HG02610 (cell line): ENCODE measurements at regions not wholly inside any gene's neighbourhood (a gene's known extent, or its start where the extent isn't known, plus 50 kb on each side); places are given as distances from the start of the nearest gene placed in this dataset.

Experiments used
- ATAC-seq: cut with Tn5 transposase; IDR thresholded peaks from one replicate; pipeline ENCODE4 v1.9.1; 2021; ENCODE audit warnings: mild to moderate bottlenecking, moderate library complexity; ENCODE audit not compliant: unreplicated experiment

DNA sequence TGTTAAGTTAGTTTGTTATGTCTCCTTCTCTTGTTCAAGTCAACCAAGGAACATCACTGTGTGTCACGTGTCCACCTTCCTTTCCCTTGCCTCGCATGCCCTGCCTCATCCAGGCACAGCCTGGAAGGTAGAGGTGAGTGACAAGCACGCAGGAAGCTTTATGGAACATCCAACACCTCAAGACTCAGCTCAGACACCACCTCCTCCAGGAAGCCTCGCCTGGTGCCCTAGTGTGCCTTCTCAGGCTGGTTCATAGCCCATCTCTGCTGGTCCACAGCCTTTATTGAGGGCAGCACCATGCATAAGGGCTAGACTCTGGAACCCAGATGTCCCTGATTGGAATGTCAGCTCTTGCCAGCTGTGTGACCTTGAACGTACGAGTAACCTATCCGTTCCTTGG lies 224.3 kb downstream of the ANKRD60 start:
- ATAC-seq = no peak

DNA sequence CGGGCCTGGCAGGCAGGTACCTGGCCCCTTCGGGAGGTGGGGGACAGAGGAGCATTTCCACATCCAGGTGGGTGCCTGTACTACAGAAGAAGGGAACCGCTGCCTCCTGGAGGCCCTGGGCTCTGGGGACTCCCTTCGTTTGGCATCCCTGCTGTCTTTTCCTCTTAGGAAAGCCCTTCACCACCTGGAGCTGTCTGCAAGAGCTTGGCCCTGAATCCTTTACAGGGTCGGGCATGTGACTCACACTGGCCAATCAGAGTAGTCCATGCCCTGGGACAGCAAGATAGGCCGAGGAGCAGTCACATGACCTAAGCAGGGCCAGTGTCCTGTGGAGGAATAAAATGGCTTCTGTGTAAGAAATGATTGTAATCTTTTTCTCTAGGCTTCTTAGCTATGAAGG lies 224.9 kb downstream of the ANKRD60 start:
- ATAC-seq = no peak

DNA sequence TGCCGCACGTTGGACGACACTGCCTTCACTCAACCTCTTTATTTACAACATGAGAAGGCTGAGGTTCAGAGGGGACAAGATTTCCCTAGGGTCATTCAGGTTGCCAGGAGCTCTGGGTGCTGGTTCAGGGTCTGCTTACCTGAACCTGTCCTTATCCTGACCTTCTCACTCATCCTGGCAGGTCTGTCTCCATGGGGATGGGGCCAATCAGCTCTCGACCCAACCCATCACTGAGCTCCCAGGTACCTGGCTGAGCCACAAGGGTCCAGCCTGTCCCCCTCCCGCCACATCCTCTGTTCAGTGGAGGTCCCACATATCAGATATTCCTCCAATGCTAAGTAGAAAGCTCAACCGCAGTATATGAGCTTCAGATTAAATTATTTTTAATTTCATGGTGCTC lies 225.6 kb downstream of the ANKRD60 start:
- no peak for ATAC-seq

- no peak for ATAC-seq
Measured at GRCh38 chr20:58001946-58002345, 226.5 kb downstream of the ANKRD60 start.

DNA sequence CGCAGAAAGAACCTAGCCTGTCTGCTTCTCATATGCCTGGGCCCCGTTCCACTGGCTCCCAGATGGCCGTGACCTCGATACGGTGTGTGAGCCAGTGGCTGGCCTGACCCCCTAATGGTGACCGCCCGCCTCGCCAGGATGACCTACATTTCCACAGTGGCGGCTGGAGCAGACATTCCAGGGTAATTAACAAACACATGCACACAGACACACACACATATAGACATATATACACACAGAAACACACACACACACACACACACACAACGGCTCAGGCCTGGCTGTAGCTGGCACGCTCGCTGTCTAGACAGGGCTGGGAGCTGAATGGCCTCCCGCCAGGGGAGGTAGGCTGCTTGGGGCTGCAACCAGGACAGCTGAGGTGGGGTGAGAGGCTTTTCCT lies 227.1 kb downstream of the ANKRD60 start:
- no peak for ATAC-seq

- no peak for ATAC-seq
Measured at GRCh38 chr20:58000861-58001260, 227.6 kb downstream of the ANKRD60 start.

- no peak for ATAC-seq
Measured at GRCh38 chr20:57999465-58000111, 228.9 kb downstream of the ANKRD60 start.

DNA sequence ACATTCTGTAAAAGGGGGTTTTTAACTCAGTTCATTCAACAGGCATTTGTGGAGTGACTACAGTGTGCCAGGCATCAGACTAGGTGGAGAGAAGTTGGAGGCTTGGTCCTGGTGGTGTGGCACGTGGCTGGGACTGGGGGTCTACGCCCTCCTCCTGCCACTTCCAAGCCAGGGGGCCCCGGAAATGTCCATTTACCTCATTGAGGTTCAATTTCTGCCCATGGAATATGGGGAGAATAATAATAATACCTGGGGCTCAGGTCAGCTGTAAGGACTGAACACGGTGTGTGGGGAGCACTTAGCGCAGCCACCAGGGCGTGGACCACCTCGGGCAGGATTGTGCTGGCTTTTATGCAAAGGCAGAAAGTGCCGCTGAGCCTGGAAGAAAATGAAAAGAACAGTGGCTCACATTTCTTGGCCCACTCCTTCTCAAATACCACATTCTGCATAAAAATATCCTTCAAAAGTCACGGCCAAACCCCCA lies 229.4 kb downstream of the ANKRD60 start:
- no peak for ATAC-seq

DNA sequence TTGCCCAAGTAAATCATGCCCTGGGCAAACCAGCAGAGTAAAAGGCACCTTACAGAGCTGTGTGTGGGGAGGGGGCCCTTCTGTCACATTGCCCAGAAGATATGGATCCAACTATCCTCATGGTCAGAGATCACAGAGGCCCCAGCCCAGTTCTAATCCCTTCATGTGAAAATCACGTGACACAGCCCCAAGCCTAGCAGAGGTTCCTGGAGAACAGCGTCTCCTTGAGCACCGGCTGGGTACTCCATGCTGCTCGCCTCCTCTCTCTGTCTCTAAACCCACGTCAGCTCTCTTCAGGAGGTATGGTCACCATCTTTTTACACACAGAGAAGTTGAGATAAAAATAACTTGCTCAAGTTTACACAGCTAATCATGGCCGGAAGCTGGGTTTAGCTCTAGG lies 230.2 kb downstream of the ANKRD60 start:
- no peak for ATAC-seq

DNA sequence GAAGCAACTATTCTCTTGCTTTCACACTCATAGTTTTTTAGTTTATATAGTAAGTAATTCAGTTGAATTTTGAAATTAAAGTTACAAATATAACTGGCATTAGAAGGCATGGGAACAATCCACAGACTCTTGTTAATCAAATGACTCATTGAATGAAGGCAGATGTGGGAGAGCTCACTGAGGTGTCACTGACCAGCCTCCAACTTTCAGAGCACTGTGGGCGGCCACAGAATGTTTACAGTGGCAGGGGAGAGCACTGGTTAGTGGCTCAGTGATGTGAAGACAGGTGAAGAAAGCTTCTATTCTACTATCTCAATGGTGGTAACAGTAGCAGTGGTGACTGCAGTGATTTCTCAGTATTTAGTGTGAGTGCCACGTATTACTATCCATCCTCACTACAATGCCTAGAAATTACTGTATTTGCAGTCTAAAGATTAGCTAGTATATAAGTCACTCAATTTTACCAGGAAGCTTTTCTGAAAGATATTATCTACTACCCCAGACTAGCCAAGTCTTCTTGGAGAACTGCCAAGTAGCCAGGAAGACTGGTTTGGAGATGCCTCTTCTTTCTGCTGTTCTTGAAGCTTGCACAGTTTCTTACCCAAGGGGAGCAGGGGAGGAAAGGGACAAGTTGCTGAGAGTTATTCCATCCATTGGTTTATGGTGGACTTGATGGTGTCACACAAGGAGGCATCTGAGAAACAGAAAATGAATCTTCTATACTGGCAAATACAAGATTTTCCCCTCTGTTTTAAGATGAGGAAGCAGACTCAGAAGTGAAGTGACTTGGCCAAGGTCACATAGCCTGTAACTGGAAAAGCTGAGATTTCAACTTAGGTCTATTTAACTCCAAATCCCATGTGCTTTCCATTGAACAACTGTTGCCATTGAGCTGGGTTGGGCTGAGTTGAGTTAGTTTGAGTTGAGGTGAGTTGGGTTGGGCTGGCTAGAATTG lies 231.2 kb downstream of the ANKRD60 start:
- ATAC-seq = no peak

DNA sequence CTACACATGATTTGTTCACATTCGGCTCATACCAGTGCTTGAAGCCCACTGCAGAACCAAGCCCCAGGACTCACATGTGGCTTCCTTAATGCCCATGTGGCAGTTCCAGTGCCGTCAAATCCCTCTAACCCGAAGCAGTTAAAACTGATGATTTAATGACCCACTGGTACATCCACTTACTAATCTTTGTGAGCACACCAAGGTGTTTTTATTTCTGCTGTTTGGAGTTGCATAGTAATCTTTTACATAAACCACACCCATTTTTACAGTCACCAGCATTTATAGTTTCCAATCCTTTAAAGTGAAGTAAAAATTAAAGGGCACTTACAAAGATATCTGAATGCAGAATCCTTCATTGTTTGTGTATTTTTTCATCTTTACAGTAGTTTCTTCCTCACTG lies 232.0 kb downstream of the ANKRD60 start:
- ATAC-seq = no peak

DNA sequence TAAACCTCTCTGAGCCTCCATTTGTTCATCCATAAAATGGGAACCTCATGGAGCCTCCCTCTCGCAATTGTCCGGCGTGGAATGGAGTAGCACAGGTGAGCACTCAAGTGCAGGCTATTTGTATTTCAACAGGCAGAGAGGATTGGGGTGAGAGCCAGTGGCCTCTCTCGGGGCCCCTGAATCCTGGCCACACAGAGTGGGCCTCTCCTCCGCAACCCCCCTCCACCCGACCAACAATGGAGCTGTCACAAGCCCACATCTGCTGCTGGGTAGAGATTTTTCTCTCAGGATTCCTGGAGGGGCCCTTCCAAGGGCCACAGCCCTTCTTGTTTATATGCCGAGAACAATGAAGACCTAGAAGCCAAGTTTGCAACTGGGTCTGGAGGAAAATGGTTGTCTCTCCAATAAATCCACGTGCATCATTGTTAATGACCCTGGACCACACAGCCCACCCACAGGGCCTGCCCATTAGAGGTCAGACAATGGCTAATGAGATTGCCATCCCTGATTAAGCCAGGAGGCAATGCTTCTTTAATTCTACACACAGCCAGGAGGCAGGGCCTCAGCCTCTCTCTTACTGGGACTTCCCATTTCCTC lies 233.0 kb downstream of the ANKRD60 start:
- ATAC-seq = no peak

DNA sequence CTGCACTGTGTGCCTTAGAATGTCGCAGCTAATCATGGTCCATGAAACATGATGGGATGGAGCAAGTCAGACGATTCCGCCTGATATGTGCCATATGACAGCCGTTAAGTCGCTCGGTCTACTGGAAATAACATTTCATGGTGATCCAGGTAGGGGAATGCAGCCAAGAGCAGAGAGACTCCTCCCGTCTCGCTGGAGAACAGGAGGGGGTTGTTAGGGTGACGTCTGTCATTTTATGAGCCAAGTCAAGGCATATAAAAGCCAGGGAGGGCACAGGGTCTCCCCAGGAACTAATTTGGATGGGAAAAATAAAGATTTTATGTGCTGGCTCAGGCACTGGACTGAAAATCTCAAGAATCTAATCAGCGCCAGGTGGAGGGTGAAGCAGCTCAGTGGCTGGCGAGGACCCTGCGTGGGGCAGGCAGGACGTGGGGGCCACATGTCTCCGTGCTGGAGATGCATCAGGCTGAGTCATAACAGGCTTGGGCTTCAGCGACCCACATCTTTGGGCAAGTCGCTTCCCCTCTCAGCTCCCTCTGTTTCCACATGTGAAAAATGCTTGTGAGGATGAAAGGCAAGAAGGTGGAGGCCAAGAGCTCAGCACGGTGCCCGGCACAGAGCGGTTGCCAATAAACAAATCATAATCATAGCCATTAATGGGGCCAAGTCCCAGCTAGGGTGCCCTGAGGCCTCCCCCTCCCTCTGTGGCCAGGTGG lies 234.6 kb downstream of the ANKRD60 start:
- ATAC-seq = no peak

DNA sequence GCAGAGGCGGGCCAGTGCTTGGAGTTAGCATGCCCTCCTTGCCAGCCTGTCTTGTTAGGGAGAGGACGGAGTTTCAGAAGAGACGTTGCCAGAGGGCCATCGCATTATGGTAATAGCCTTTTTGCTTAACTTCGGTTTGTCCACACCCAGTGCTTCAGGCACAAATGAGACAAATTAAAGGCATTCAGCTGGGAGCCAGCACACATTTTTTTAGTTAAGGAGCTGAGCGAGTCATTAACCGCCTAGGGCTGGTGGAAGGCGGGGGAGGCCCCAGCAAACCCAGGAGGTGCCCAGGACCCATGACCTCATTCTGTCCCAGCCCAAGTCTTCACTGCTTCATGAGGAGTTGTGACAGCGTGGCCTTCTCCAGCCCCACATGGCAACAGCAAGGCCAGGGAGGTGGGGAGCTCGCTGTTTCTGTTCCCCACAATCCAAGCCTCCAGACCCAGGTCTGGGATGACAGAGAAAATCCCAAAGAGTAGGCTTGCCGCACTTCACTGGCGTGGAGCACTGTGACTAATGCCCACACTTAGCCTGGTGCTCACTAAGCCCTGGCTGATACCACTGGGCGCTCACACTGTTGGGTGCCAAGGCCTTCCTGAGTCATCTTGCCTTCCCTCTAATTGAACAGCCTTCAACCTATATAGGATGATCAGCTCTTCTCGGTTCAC lies 237.1 kb downstream of the ANKRD60 start:
- ATAC-seq = no peak

DNA sequence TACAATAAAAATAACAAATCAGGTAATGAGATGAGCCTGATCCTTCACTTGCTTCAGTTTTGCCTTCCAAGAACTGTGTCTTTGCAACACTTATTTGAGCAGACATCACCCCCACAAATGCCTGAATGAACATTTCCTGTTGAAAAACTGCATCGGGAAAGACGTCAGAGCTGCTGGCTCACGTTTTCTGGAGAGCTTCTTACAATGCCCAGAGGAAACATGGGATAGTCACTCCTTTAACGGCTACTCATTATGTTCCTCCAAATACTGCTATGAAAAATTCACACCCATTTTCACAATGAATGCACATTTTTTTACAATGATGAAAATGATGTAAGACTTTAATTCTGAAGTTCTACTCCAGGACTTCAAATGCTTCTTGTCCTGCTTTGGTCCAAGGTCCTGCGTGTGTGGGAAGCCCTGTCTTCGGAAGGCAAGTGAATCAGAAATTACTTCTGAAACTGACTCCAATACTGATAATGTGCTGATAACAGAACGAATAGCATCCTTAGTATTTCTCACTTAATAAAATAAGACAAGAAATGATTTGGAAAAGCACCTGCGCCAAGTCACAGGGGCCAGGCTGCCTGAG lies 238.0 kb downstream of the ANKRD60 start:
- ATAC-seq = no peak

GRCh38 chr20:57988828-57989227 lies 239.6 kb downstream of the ANKRD60 start:
- ATAC-seq = no peak

- no peak for ATAC-seq
Measured at GRCh38 chr20:57988422-57988821, 240.0 kb downstream of the ANKRD60 start.

DNA sequence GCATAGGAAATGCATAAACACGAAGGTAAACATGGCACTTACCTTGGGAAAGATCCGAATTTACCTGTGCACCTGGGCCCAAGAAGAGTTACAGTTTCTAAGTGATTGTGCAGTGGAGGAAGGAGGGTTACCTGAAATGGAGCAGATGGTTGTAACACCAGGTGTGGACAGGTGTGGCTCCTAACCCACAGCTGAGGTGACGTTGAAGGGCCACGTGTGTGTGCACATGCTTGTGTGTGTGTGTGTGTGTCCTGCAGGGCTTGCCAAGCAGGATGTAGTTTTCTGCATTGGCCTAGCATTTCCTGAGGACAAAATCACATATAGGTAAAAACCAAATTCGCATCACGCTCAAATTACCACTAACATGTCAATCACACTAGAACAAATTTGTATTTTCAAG lies 240.8 kb downstream of the ANKRD60 start:
- no peak for ATAC-seq

- no peak for ATAC-seq
Measured at GRCh38 chr20:57986666-57987065, 241.8 kb downstream of the ANKRD60 start.

DNA sequence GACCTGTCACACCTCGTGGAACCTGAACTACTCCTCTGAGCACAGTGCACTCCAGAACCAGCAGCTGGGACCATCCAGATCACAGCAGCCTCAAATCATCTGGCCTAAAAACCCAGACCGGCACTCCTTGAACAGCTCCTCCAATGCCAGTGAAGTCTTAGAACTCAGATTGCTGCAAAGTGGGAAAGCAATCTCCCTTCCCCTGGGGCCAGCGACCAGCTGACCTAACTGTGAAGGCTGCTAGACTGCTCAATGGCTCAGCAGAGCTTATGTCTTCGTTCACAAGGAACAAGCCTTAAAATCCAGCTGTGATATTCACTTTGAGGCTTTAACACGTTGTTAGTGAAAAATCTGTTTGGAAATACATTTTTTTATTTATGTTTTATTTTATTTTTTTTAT lies 243.2 kb downstream of the ANKRD60 start:
- no peak for ATAC-seq
